ENCODE measurements at regions not wholly inside any gene's neighbourhood (a gene's known extent, or its start where the extent isn't known, plus 50 kb on each side); places are given as distances from the start of the nearest gene placed in this dataset.

DNA sequence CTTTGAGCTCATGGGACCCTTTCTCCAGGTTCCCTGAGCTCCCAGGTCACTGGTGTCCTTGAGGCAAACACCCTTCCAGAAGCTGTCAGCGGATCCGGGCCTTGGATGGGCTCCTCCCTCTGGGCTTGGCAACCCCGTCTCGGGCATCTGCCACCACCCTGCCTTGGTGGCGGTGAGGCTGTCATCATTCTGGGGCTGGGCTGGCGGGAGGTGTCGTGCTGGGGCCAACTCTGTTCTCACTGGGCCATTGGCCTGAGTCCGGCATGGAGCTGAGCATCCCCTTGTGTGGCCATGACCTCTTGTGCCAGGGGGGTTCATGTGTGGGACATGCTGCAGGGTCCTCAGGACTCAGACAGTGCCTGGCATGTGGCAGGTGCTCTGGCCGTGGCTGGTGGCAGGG lies 197.6 kb downstream of the LAT start:
- TF ChIP-seq, protein P1, sequence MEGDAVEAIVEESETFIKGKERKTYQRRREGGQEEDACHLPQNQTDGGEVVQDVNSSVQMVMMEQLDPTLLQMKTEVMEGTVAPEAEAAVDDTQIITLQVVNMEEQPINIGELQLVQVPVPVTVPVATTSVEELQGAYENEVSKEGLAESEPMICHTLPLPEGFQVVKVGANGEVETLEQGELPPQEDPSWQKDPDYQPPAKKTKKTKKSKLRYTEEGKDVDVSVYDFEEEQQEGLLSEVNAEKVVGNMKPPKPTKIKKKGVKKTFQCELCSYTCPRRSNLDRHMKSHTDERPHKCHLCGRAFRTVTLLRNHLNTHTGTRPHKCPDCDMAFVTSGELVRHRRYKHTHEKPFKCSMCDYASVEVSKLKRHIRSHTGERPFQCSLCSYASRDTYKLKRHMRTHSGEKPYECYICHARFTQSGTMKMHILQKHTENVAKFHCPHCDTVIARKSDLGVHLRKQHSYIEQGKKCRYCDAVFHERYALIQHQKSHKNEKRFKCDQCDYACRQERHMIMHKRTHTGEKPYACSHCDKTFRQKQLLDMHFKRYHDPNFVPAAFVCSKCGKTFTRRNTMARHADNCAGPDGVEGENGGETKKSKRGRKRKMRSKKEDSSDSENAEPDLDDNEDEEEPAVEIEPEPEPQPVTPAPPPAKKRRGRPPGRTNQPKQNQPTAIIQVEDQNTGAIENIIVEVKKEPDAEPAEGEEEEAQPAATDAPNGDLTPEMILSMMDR (IDR thresholded peaks at IDR 0.05), result no peak
- TF ChIP-seq POLR2A (IDR thresholded peaks at IDR 0.05), result no peak
- TF ChIP-seq EP300 (IDR thresholded peaks at IDR 0.05), result no peak
- TF ChIP-seq POLR2AphosphoS5 (IDR thresholded peaks at IDR 0.05), result no peak

Data from suprapubic skin (tissue), 4 donors.